Skin epidermis (tissue), 12 donors: ENCODE measurements at regions not wholly inside any gene's neighbourhood (a gene's known extent, or its start where the extent isn't known, plus 50 kb on each side); places are given as distances from the start of the nearest gene placed in this dataset.
"Not testable (repeated sequence)": the region's sequence is repeated elsewhere in the genome, so short reads cannot be mapped to it uniquely, and the experiment has no call there.

ENCODE experiments used
- H3K27ac ChIP-seq, 21 experiments: fragments of 200-600 bp; sonication (generic) in 11 of 21; one replicate each; pipeline ENCODE4 v1.5.0; 2020; ENCODE audit warnings: mild to moderate bottlenecking in 3 of 21, inconsistent platforms in 2 of 21, moderate library complexity in 2 of 21
- H3K4me3 ChIP-seq, 7 experiments: fragments of 200-600 bp; sonication (generic) in 2 of 7; one replicate each; pipeline ENCODE4 v1.5.0; 2020; ENCODE audit warnings: inconsistent platforms in 2 of 7, mild to moderate bottlenecking in 2 of 7, moderate library complexity in 1 of 7

DNA sequence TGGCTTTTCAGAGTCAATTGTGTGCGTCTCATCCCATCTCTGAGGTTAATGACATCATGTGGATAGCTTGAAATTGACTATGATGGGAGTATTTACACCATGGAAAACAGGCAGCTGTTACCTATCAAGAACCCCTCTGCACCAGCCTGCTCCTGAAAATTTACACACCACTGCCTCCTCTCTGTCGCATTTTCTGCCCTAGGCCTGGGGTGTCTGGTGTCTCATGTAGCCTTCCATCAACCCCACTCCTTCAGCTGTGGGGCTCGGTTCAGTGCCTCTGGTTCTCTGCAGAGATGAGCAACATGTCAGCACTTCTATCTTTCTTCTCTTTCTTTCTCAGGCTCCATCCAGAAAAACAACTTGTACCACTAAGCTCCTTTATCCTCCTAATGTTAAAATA, 600.5 kb downstream of the TYW1 start:
- Histone ChIP-seq H3K27ac (no peak overlapping the region), H3K4me3 (no peak overlapping the region)

DNA sequence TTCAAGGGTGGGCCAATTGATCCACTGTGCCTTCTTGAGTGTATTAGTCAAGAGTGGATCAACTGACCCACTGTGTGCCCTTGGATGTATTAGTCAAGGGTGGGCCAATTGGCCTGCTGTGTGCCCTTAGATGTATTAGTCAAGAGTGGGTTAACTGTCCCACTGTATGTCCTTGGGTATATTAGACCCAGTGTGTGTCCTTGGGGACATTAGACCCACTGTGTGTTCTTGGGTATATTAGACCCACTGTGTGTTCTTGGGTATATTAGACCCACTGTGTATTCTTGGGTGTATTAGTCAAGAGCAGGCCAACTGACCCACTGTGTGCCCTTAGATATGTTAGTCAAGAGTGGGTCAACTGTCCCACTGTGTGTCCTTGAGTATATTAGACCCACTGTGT, 601.8 kb downstream of the TYW1 start:
- Histone ChIP-seq H3K4me3 (no peak overlapping the region), H3K27ac (no peak overlapping the region)

DNA sequence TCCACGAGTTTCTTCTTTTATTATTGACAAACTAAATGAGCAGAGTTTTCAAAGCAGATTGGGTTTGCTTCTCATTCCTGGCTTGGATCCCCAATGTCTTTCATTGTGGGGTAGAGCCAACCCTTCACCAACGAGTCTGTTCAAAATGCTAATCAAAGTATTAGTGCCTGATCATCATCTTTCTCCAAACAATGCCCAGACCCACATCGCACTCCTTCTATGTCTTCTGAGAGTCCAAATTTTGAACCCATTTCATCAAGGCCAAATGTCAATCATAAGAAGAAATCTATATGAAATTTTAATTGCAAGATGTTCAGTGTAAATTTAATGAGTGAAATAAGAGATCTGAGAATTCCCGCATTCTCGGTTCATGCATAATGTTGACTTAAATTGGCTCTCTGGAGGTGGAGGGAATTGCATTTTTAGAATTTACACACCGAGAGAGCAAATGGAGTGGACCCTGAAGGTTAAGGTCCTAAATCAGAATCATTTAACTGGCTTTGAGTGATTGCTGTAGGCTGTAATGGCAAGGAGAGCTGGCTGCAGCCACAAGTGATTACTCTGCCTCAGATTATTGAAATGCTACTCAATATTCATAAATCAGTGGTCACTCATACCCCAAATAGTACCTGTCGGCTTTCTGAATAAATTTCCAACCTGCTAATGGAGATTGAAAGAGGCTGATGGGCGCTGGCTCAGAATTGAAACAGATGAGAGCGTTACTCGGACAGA, 602.9 kb downstream of the TYW1 start:
- Histone ChIP-seq H3K4me3 (no peak overlapping the region), H3K27ac (no peak overlapping the region)

DNA sequence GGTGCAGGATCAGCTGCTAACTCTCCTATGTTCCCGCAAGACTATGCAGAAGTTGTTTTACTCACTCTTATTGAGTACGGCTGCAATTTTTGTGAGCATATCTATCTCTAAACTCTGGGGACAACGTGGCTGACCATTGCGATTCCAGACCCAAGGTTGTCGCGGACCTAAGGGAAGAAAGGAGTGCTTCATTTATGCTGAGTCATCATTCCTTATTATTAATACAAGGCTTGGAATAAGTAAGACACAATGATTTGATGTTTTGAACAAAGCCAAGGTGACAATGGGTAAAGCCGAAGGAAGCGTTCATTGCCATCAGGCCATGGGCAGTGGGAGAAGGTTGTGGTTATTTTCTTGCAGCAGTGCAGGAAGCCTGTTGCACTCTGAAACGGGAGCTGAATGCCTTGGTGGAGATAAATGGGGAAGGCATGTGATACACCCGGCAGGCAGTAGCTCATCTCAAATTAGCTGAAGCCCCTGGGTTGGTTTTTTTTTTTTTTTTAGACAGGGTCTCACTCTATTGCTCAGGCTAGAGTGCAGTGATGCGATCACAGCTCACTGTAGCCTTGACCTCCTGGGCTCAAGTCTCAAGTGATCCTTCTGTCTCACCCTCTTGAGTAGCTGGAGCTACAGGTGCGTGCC, 605.7 kb downstream of the TYW1 start:
- no peak overlapping the region for H3K27ac ChIP-seq
- H3K4me3 ChIP-seq = no peak overlapping the region

DNA sequence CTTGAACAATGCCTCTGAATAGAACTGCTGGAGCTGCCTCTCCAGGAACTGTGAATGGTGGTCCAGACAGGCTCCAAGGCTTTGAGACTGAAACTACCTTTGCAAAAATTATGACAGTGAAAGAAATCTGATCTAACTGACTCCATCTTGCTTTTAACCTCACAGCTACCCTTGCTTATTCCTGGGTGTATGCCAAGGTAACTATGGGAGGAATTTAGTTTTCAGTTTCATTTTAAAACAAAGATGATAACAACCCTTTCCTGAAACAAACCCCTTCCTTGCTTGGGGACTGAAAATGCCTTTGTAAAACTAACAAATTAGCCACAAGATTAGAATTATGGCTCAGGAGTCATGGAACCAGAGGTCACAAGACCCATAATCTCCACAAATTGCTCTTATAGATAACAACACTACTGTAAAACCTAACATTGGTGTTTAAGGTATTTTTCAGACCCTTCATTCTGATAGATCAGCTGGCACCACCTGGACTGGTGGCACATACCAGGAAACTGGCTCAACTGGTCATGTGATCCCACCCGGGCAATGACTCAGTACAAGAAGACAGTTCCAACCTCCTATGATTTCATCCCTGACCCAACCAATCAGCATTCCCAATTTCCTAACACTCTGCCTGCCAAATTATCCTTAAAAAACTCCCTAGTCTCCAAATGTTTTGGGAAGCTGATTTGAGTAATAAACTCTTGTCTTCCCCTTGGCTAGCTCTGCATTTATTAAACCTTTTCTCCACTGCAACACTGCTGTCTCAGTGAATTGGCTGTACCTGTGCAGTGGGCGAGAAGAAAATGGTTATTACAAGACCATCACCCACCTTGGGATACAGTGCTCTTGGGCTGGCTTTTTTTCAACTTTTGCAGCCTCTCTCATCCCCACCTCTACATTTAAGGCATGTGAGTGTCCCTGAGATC, 608.1 kb downstream of the TYW1 start:
- Histone ChIP-seq H3K4me3 (no peak overlapping the region), H3K27ac (no peak overlapping the region)

DNA sequence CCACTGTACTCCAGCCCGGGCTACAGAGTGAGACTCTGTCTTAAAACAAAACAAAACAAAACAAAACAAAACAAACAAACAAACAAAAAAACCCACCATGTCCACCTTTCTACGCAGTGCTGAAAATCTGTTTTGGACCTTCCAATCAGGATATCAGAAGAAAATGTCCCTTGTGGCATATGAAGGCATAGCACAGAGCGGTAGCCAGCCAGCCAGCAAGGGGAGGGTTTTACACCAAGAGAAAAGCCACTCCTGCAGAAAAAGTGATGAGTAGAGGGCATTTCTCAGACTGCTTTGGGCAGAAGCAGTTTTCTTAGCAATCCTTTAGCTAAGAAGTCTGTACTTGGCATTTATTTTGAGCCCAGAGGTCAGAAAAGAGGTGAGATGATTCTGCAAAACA, 612.2 kb downstream of the TYW1 start:
- no peak overlapping the region for H3K27ac ChIP-seq

DNA sequence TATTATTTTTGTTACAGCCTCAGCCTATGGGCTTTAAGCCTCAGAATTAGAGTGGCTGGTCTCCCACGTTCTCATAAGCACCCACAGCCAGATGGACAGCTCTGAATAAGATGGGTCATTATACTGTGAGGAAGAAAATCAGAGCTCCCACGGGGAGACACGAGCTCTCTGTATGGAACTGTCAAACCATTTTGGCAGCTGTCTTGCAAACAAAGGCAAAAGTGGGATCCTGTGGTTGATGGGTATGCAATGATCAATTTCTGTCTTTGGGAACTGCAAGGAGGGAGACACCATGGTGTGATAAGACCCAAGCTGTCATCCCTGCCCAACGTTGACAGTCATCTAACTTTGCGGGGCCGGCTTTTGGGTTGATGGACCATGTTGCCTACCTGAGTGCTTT, 614.3 kb downstream of the TYW1 start:
- no peak overlapping the region for H3K27ac ChIP-seq
- H3K4me3 ChIP-seq = no peak overlapping the region

More for the DNA sequence above, 612.2 kb downstream of the TYW1 start:
- H3K4me3 ChIP-seq = no peak overlapping the region

DNA sequence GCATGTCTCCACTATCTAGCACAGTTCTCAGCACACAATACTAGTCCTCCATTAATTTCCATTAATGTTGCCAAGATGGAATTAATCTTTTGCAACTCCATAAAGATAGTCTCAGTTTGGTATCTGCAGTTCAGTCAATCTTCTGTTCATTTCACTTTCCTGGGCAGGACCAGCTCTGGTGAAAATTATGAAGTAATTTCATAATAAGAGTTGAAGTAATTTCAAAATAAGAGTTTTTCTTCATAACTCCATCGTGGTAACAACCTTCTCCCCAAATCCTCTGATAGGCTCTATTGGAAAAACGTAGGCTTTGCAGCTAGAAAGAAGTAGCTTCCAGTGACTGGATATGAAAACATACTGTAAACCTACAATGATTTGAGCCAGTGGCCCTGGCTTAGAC, 618.2 kb downstream of the TYW1 start:
- H3K4me3 ChIP-seq = no peak overlapping the region
- no peak overlapping the region for H3K27ac ChIP-seq

DNA sequence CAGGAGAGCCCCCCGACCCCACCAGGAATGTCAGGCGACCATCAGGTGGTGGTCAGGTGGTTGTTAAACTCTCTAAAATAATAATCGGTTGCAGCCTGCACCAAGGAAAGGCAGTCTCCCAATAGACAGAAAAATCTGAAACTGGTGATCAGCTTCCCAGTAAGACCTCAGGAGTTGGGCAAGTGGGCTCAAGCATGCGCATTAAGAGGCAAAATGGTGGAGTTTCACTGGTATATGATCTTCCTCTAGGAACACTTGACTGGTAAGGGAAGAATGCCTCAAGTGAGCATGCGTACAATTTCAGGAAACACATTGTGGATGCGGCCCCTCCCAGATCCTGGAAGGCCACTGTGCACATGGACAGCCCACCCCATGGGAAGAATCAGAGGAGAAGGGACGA, 619.9 kb downstream of the TYW1 start:
- no peak overlapping the region for H3K4me3 ChIP-seq
- H3K27ac ChIP-seq = no peak overlapping the region

DNA sequence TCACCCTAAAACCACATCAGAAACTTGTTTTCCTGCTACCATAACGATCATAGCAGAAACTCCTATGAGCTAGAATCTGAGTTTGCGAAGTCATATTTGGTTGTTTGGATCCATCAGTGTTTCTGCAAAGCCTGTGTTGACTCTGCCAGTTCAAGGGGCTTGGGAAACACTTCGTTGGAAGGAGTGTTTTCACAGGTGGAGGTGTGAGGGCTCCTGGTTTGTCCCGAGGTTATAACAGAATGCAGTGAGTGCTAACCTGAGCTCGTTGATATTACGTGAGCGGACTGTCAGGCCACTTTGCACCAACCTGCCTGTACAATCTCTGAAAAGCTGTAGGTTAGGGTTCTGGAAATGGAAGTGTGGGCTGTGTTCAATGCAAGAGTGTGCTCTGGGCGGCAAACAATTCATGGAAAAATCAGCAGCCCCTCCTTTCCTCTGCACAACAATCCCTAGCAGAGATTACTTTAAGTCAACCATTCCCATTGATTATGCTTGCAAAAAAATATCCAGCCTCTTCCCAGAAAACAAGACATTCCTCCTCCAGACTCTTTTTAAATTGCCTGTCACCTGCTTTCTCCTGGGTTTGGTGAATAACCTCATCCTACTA, 622.0 kb downstream of the TYW1 start:
- no peak overlapping the region for H3K27ac ChIP-seq
- no peak overlapping the region for H3K4me3 ChIP-seq

DNA sequence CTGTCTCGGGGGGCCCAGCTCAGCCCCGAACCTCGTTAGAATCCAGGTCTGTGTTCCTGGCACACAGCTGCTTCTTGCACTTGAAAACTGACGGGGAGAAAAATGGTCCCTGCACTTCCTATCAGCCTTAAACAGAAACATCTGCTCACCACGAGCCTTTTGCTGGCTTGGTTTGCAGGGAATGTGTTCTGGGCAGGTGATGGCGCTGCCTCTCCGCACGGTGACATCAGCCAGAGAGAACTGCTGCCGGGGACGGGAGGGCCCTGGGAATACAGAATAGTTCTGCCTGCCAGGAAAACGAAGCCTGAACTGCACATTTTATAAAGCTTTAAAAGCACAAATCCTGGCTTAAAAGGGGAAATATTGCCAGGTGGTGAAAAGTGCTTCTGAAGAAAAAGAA, 622.5 kb downstream of the TYW1 start:
- H3K27ac ChIP-seq = no peak overlapping the region
- no peak overlapping the region for H3K4me3 ChIP-seq

DNA sequence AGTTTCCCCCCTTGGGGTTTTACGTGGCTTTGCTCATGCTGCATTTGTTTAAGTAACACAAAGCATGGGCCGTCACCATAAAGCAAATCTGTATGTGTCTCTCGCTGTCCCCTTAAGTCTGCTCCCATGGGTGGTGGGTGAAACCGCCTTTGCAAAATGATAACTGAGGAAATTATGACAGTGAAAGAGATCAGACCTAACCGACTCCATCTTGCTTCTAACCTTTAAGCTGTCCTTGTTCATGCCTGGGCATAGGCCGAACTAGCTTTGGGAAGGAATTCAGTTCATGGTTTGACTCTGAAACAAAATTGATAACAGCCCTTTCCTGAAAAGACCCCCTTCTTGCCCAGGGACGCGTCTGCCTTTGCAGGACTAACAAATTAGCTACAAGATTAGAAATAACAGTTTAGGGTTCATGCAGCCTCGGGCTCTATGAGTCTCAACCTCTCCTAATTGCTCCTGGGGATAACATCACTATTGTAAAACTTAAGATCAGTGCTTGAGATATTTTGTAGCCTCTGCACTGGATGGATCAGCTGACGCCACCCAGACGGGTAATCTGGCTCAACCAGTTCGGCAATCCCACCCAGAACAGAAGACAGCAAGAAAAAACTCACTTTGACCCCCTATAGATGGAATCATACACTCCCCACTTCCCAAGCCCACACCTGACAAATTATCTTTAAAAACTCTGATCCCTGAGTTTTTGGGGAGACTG, 623.7 kb downstream of the TYW1 start:
- Histone ChIP-seq H3K27ac (no peak overlapping the region), H3K4me3 (no peak overlapping the region)

DNA sequence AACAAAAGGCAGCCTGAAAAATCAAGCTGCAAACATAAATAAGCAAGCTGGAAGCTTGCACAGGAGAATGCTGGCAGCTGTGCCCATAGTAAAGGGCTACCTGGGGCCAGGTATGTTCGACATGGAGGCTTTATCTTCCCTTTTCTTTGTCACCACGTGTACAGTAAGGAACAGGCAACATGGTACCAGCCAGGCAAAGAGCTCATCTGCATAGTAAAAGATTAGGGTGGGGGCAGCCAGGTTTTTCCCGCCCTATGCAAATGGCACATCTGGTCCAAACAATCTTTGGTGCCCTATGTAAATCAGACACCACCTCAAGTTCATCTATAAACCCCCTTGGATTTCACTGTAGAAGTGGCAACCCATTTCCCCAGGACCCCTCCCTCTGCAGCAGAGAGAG, 625.1 kb downstream of the TYW1 start:
- H3K27ac ChIP-seq = no peak overlapping the region
- H3K4me3 ChIP-seq = no peak overlapping the region

DNA sequence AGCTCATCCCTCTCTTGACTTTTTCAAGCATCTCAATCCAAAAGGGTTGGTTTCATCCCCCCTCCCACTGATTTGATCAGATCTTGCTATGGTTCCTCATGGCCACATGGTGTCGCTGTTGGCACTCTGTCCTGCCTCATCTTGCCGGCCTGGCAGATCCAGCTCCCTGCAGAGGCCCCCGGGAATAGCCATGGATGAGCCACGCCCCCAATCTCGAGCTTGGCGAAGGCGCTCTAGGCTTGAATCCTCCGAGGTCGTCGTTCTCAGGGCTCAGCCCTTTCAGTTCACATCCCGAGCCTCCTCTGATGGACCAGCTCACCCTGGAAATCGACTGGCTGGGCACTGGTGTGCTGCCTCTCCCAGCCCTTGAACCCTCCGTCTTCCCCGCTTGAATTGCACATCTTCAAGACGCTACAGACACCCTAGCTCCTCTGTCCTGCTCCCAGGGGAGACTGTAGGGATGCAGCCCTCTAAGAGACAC, 628.7 kb downstream of the TYW1 start:
- Histone ChIP-seq H3K27ac (no peak overlapping the region), H3K4me3 (no peak overlapping the region)

DNA sequence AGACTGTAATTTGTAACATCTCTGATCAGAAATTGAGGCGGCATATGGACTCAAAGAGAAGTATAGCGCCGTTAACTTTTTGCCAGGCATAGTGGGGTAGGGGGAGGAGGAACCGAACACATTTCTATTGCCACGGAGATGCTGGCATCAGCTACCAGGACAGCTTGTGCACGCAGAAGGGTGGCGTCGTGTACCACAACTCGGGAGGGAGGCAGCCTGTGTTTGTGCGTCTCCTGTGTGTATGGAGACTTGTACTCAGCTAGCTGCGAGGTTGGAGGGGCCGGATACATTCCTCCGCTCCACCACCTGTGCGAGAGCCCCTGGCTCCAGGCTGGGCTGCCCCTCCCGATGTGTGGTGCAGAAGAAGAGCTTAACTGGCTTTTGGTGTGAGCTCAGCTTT, 634.8 kb downstream of the TYW1 start:
- H3K4me3 ChIP-seq = no peak overlapping the region
- no peak overlapping the region for H3K27ac ChIP-seq

DNA sequence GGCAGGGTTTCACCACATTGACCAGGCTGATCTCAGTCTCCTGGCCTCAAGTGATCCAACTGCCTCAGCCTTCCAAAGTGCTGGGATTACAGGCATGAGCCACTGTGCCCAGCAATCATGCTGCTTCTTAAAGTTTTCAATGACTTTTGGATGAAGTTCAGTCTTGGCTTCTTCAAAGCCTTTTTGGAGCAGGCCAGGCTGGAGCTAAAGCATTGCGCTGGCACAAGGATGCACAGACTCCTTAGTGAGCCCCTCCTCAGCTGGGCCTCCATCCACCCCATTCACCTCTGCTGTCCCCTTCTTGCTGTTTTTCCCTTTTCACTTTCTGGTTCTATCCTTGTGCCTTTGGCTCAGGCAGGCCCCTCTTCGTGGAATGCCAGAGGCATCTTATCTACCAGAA, 638.6 kb downstream of the TYW1 start:
- Histone ChIP-seq H3K27ac (no peak overlapping the region), H3K4me3 (no peak overlapping the region)

DNA sequence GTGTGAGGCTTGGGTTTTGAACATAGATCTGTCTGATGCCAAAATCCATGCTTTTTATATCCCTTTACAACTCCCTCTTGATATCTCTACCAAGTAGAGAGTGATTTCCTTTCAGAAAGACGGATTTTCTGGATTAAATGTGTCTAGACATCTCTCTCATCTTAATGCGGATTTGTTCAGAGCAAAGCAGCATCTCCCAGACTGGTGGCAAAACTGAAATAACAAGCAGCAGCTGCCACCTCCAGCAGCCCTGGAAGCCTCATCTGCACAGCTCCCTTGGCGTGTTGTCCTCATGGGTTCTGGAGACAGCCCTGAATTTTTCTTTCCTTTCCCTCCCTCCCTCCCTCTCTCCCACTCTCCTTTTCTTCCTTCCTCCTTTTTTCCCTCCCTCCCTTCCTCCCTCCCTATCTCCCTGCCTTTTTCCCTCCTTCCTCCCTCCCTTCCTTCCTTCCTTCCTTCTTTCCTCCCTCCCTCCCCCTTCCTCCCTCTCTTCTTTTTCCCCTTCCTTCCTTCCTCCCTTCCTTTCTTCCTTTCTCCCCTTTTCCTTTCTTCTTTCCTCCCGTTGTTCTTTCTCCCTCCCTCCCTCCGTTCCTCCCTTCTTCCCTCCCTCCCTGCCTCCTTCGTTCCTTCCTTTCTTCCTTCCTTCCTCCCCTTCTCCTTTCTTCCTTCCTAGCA, 639.9 kb downstream of the TYW1 start:
- H3K4me3 ChIP-seq = no peak overlapping the region
- H3K27ac ChIP-seq = no peak overlapping the region

DNA sequence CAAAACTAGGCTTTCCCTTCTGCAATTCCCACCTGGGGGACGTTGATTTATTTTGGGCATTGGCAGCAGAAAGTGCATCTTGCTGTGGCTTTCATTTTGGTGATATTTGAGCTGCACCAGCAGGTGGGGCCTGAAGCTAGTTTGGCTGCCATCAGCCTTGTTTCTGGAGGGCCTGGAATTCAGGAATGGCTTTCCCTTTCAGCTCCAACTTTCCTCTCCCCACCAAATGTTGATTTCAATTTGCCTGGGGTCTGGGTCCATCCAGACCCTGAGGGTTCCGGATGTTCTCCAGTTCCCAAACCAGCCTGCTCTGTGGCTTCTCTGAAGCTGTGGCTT, 640.4 kb downstream of the TYW1 start:
- Histone ChIP-seq H3K4me3 (no peak overlapping the region), H3K27ac (no peak overlapping the region)

DNA sequence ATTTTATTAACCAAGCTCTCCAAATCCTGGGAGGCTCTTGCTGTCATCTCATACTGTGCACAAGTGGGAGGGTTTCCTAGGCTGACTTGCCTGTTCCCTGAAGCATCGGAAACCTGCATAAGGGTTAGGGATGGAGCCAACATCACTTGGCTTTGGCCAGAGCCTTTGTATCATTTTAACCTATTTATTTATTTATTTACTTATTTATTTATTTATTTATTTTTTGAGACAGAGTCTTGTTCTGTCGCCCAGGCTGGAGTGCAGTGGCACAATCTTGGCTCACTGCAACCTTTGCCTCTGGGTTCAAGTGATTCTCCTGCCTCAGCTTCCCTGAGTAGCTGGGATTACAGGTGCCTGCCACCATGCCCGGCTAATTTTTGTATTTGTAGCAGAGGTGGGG, 645.9 kb downstream of the TYW1 start:
- not testable (repeated sequence) for H3K27ac ChIP-seq, H3K4me3 ChIP-seq
